ENCODE measurements at regions not wholly inside any gene's neighbourhood (a gene's known extent, or its start where the extent isn't known, plus 50 kb on each side); places are given as distances from the start of the nearest gene placed in this dataset.

- no peaks in the 10 kb centered on the region for H3K36me3 Mint-ChIP-seq
- intact Hi-C loops (cut with micrococcal nuclease): no loop called here
- TF ChIP-seq CTCF (IDR thresholded peaks at IDR 0.05): no peak
- no peaks in the 10 kb centered on the region for H3K36me3 ChIP-seq (ENCODE audit: control insufficient read depth, insufficient read depth, low read length)
- no peak overlapping the region for H3K4me3 ChIP-seq (ENCODE audit: low read length)
- H3K27me3 Mint-ChIP-seq (ENCODE audit: low read depth in 2 of 2): peaks cover 13 to 36% of the 10 kb centered on the region in 2 donors
- H3K27ac ChIP-seq (ENCODE audit: low read length): no peak overlapping the region
- H3K4me1 Mint-ChIP-seq: peaks cover 4 to 7% of the 10 kb centered on the region in 2 donors
- H3K4me3 Mint-ChIP-seq: no peak overlapping the region
- H3K9me3 Mint-ChIP-seq: no peaks in the 10 kb centered on the region
- no peak overlapping the region for H3K27ac Mint-ChIP-seq
- DNase-seq (no peak), ATAC-seq (no peak)
- no peaks in the 10 kb centered on the region for H3K9me3 ChIP-seq (ENCODE audit: control insufficient read depth, insufficient read depth, low read length)
- no peaks in the 10 kb centered on the region for H3K27me3 ChIP-seq (ENCODE audit: control insufficient read depth, insufficient read depth, low read length)
- no peaks in the 10 kb centered on the region for H3K4me1 ChIP-seq (ENCODE audit: control insufficient read depth, insufficient read depth, low read length)
- WGBS (ENCODE audit: insufficient coverage): 92% methylated on average over 6 of the region's 6 CpGs
These were observed 67.6 kb upstream of the DTNBP1 start for GRCh38 chr6:15730442-15730841.

- 92% methylated on average over 2 of the region's 2 CpGs for WGBS (ENCODE audit: insufficient coverage)
- no peak for ATAC-seq
- no peaks in the 10 kb centered on the region for H3K36me3 Mint-ChIP-seq
These were observed 59.9 kb upstream of the DTNBP1 start for GRCh38 chr6:15722731-15723130.

GRCh38 chr6:15716889-15717288 is 54.1 kb upstream of the DTNBP1 start:
- H3K27me3 Mint-ChIP-seq (ENCODE audit: low read depth in 2 of 2): peaks cover 16 to 35% of the 10 kb centered on the region in 2 donors
- H3K27ac Mint-ChIP-seq: no peak overlapping the region
- 100% methylated on average over 1 of the region's 2 CpGs for WGBS (ENCODE audit: insufficient coverage)

More at GRCh38 chr6:15722731-15723130, 59.9 kb upstream of the DTNBP1 start:
- Histone ChIP-seq H3K36me3 (ENCODE audit: control insufficient read depth, insufficient read depth, low read length) (no peaks in the 10 kb centered on the region), H3K9me3 (ENCODE audit: control insufficient read depth, insufficient read depth, low read length) (no peaks in the 10 kb centered on the region), H3K4me1 (ENCODE audit: control insufficient read depth, insufficient read depth, low read length) (no peaks in the 10 kb centered on the region), H3K4me3 (ENCODE audit: low read length) (no peak overlapping the region), H3K27me3 (ENCODE audit: control insufficient read depth, insufficient read depth, low read length) (no peaks in the 10 kb centered on the region), H3K27ac (ENCODE audit: low read length) (no peak overlapping the region)
- Mint-ChIP-seq H3K4me3 (no peak overlapping the region), H3K27me3 (ENCODE audit: low read depth in 2 of 2) (peaks cover 13 to 27% of the 10 kb centered on the region in 2 donors), H3K9me3 (no peaks in the 10 kb centered on the region), H3K4me1 (no peaks in the 10 kb centered on the region), H3K27ac (no peak overlapping the region)
- no peak for TF ChIP-seq CTCF (IDR thresholded peaks at IDR 0.05)
- no peak for DNase-seq
- intact Hi-C loops (cut with micrococcal nuclease): no loop called here

More at GRCh38 chr6:15716889-15717288, 54.1 kb upstream of the DTNBP1 start:
- ATAC-seq: no peak
- no peaks in the 10 kb centered on the region for H3K4me1 Mint-ChIP-seq
- no peak for DNase-seq
- Histone ChIP-seq H3K4me3 (ENCODE audit: low read length) (no peak overlapping the region), H3K27ac (ENCODE audit: low read length) (no peak overlapping the region), H3K27me3 (ENCODE audit: control insufficient read depth, insufficient read depth, low read length) (no peaks in the 10 kb centered on the region), H3K4me1 (ENCODE audit: control insufficient read depth, insufficient read depth, low read length) (no peaks in the 10 kb centered on the region), H3K9me3 (ENCODE audit: control insufficient read depth, insufficient read depth, low read length) (peaks cover 5% of the 10 kb centered on the region), H3K36me3 (ENCODE audit: control insufficient read depth, insufficient read depth, low read length) (no peaks in the 10 kb centered on the region)
- TF ChIP-seq CTCF (IDR thresholded peaks at IDR 0.05): no peak
- no peaks in the 10 kb centered on the region for H3K9me3 Mint-ChIP-seq
- H3K36me3 Mint-ChIP-seq: no peaks in the 10 kb centered on the region
- intact Hi-C loops (cut with micrococcal nuclease): no loop called here
- no peak overlapping the region for H3K4me3 Mint-ChIP-seq
